Nephron (organoid): ENCODE measurements at regions not wholly inside any gene's neighbourhood (a gene's known extent, or its start where the extent isn't known, plus 50 kb on each side); places are given as distances from the start of the nearest gene placed in this dataset.

Experiments used
- H3K27ac Mint-ChIP-seq, 3 experiments: 2 replicates each; pipeline ENCODE4 v1.8.0; 2020; ENCODE audit warnings: mixed read lengths in 3 of 3, mild to moderate bottlenecking in 2 of 3, moderate library complexity in 1 of 3
- H3K27me3 Mint-ChIP-seq: 2 replicates; pipeline ENCODE4 v1.8.0; 2021; ENCODE audit warnings: low read depth, mild to moderate bottlenecking, moderate library complexity, mixed read lengths
- H3K36me3 Mint-ChIP-seq: 2 replicates; pipeline ENCODE4 v1.8.0; 2020; ENCODE audit warnings: low read depth, mixed read lengths
- H3K4me1 Mint-ChIP-seq: 2 replicates; pipeline ENCODE4 v1.8.0; 2020; ENCODE audit warnings: mixed read lengths
- H3K4me3 Mint-ChIP-seq, 3 experiments: 2 replicates each; pipeline ENCODE4 v1.8.0; 2020; ENCODE audit warnings: mild to moderate bottlenecking in 3 of 3, mixed read lengths in 3 of 3, moderate library complexity in 2 of 3
- H3K9me3 Mint-ChIP-seq: 2 replicates; pipeline ENCODE4 v1.8.0; 2020; ENCODE audit warnings: mixed read lengths
- CTCF ChIP-seq, 3 experiments: fragments of 200-600 bp; sonication (generic); IDR thresholded peaks; one replicate each; pipeline ENCODE4 v1.5.0; 2021; ENCODE audit warnings: antibody characterized with exemption in 3 of 3; ENCODE audit not compliant: unreplicated experiment in 3 of 3

- no peaks in the 10 kb centered on the region for H3K36me3 Mint-ChIP-seq
- peaks cover 12% of the 10 kb centered on the region for H3K27me3 Mint-ChIP-seq
- peaks cover 24% of the 10 kb centered on the region for H3K9me3 Mint-ChIP-seq
- H3K27ac Mint-ChIP-seq = no peak overlapping the region
- H3K4me3 Mint-ChIP-seq = no peak overlapping the region
- no peak for TF ChIP-seq CTCF (IDR thresholded peaks at IDR 0.05; ENCODE audit: unreplicated experiment in 3 of 3)
- H3K4me1 Mint-ChIP-seq = no peaks in the 10 kb centered on the region
Measured at GRCh38 chr5:133734916-133735315, 122.6 kb upstream of the FSTL4 start.

GRCh38 chr5:133732536-133732935, 120.2 kb upstream of the FSTL4 start:
- Mint-ChIP-seq H3K4me1 (no peaks in the 10 kb centered on the region), H3K36me3 (no peaks in the 10 kb centered on the region), H3K9me3 (peaks cover 31% of the 10 kb centered on the region), H3K27ac (no peak overlapping the region), H3K4me3 (no peak overlapping the region), H3K27me3 (peaks cover 15% of the 10 kb centered on the region)
- no peak for TF ChIP-seq CTCF (IDR thresholded peaks at IDR 0.05; ENCODE audit: unreplicated experiment in 3 of 3)

- Mint-ChIP-seq H3K27me3 (peaks cover 19% of the 10 kb centered on the region), H3K27ac (no peak overlapping the region), H3K4me1 (no peaks in the 10 kb centered on the region), H3K4me3 (no peak overlapping the region), H3K36me3 (no peaks in the 10 kb centered on the region), H3K9me3 (peaks cover 31% of the 10 kb centered on the region)
- no peak for TF ChIP-seq CTCF (IDR thresholded peaks at IDR 0.05; ENCODE audit: unreplicated experiment in 3 of 3)
Measured at GRCh38 chr5:133731951-133732350, 119.6 kb upstream of the FSTL4 start.

GRCh38 chr5:133730866-133731265, 118.5 kb upstream of the FSTL4 start:
- TF ChIP-seq CTCF (IDR thresholded peaks at IDR 0.05; ENCODE audit: unreplicated experiment in 3 of 3) = no peak

GRCh38 chr5:133730346-133730745, 118.0 kb upstream of the FSTL4 start:
- Mint-ChIP-seq H3K4me1 (no peaks in the 10 kb centered on the region), H3K4me3 (no peak overlapping the region), H3K36me3 (no peaks in the 10 kb centered on the region), H3K27me3 (peaks cover 17% of the 10 kb centered on the region), H3K9me3 (peaks cover 31% of the 10 kb centered on the region), H3K27ac (no peak overlapping the region)
- no peak for TF ChIP-seq CTCF (IDR thresholded peaks at IDR 0.05; ENCODE audit: unreplicated experiment in 3 of 3)

More at GRCh38 chr5:133730866-133731265, 118.5 kb upstream of the FSTL4 start:
- H3K36me3 Mint-ChIP-seq = no peaks in the 10 kb centered on the region
- no peak overlapping the region for H3K27ac Mint-ChIP-seq
- H3K9me3 Mint-ChIP-seq = peaks cover 31% of the 10 kb centered on the region
- H3K27me3 Mint-ChIP-seq = peaks cover 19% of the 10 kb centered on the region
- no peak overlapping the region for H3K4me3 Mint-ChIP-seq
- H3K4me1 Mint-ChIP-seq = no peaks in the 10 kb centered on the region

- TF ChIP-seq CTCF (IDR thresholded peaks at IDR 0.05; ENCODE audit: unreplicated experiment in 3 of 3) = no peak
- no peaks in the 10 kb centered on the region for H3K4me1 Mint-ChIP-seq
- no peak overlapping the region for H3K4me3 Mint-ChIP-seq
- peaks cover 31% of the 10 kb centered on the region for H3K9me3 Mint-ChIP-seq
- H3K27me3 Mint-ChIP-seq = peaks cover 16% of the 10 kb centered on the region
- no peak overlapping the region for H3K27ac Mint-ChIP-seq
- H3K36me3 Mint-ChIP-seq = no peaks in the 10 kb centered on the region
Measured at GRCh38 chr5:133729800-133730199, 117.5 kb upstream of the FSTL4 start.
